Thymus (tissue), 11 donors: ENCODE measurements at regions not wholly inside any gene's neighbourhood (a gene's known extent, or its start where the extent isn't known, plus 50 kb on each side); places are given as distances from the start of the nearest gene placed in this dataset.
A peak's percentile ranks its signal among the peaks of the same experiment; 100 is the strongest.

ENCODE experiments used
- DNase-seq, 9 donors: peaks; one replicate each; pipeline ENCODE4 v3.0.0-alpha.2; 2013; ENCODE audit warnings: low spot score in 9 of 9, low read depth in 6 of 9, missing footprints in 1 of 9
- H3K27ac ChIP-seq, 2 donors: one replicate each; pipeline ENCODE4 v1.5.1; 2013; ENCODE audit warnings: control low read depth in 1 of 2, low read depth in 1 of 2, low read length in 1 of 2, mild to moderate bottlenecking in 1 of 2, moderate library complexity in 1 of 2
- H3K27me3 ChIP-seq, 2 donors: one replicate each; pipeline ENCODE4 v1.5.1; 2013; ENCODE audit warnings: low read length in 1 of 2; ENCODE audit not compliant: control insufficient read depth in 2 of 2, insufficient read depth in 1 of 2
- H3K36me3 ChIP-seq, 2 donors: one replicate each; pipeline ENCODE4 v1.5.1; 2013; ENCODE audit warnings: low read length in 1 of 2, mild to moderate bottlenecking in 1 of 2, moderate library complexity in 1 of 2; ENCODE audit not compliant: control insufficient read depth in 2 of 2, insufficient read depth in 2 of 2
- H3K4me1 ChIP-seq, 2 donors: one replicate each; pipeline ENCODE4 v1.5.1; 2013; ENCODE audit warnings: low read length in 2 of 2; ENCODE audit not compliant: control insufficient read depth in 2 of 2, insufficient read depth in 2 of 2
- H3K4me3 ChIP-seq, 2 donors: one replicate each; pipeline ENCODE4 v1.5.1; 2013; ENCODE audit warnings: low read length in 2 of 2, control low read depth in 1 of 2, mild to moderate bottlenecking in 1 of 2
- H3K9me3 ChIP-seq, 2 donors: one replicate each; pipeline ENCODE4 v1.5.1; 2013; ENCODE audit warnings: low read length in 1 of 2, mild to moderate bottlenecking in 1 of 2; ENCODE audit not compliant: control insufficient read depth in 2 of 2, insufficient read depth in 1 of 2
- WGBS: extraction: QIAGEN DNeasy Blood & Tissue Kit; methylation state at CpG from one replicate; pipeline ENCODE4 v1.1.7; 2013; 5-methylcytosine and 5-hydroxymethylcytosine counted together
- donor health status: healthy.

GRCh38 chr1:34693081-34693480, 61.8 kb upstream of the GJB5 start:
- Histone ChIP-seq H3K36me3 (no peaks in the 10 kb centered on the region), H3K27ac (no peak overlapping the region), H3K9me3 (peaks cover 0 to 1% of the 10 kb centered on the region in 2 donors), H3K4me3 (no peak overlapping the region), H3K4me1 (no peaks in the 10 kb centered on the region), H3K27me3 (no peaks in the 10 kb centered on the region)
- WGBS: 96% methylated on average over 2 of the region's 2 CpGs
- no peak for DNase-seq

GRCh38 chr1:34694383-34694782, 60.5 kb upstream of the GJB5 start:
- Histone ChIP-seq H3K9me3 (peaks cover 0 to 1% of the 10 kb centered on the region in 2 donors), H3K27ac (no peak overlapping the region), H3K4me1 (no peaks in the 10 kb centered on the region), H3K36me3 (no peaks in the 10 kb centered on the region), H3K4me3 (no peak overlapping the region), H3K27me3 (no peaks in the 10 kb centered on the region)
- 93% methylated on average over 3 of the region's 3 CpGs for WGBS
- DNase-seq: no peak

DNA sequence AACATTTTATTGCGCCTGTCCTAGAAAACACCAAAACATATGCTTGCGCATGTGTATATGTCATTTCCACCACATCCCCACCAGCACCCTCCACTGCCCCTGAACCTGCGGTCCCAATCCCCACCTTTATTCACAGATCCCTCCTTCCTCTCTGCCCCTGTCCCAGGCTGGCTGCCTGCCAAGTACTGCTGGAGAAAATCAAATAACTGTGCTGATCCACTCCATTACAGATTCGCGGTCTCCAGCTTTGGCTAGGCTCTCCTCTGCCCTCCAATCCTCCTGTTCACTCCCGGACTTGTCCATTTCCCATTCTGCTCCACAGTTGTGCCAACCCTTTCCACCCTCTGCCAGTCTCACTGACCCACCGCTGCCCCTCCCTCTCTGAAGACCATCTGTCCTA, 59.3 kb upstream of the GJB5 start:
- Histone ChIP-seq H3K4me3 (no peak overlapping the region), H3K9me3 (peaks cover 0 to 1% of the 10 kb centered on the region in 2 donors), H3K36me3 (no peaks in the 10 kb centered on the region), H3K27ac (no peak overlapping the region), H3K4me1 (no peaks in the 10 kb centered on the region), H3K27me3 (no peaks in the 10 kb centered on the region)
- DNase-seq: no peak
- 95% methylated on average over 7 of the region's 7 CpGs for WGBS

GRCh38 chr1:34696230-34696629, 58.6 kb upstream of the GJB5 start:
- no peak overlapping the region for H3K4me3 ChIP-seq
- H3K27me3 ChIP-seq: no peaks in the 10 kb centered on the region
- no peak overlapping the region for H3K27ac ChIP-seq
- peaks cover 0 to 1% of the 10 kb centered on the region in 2 donors for H3K9me3 ChIP-seq
- H3K36me3 ChIP-seq: no peaks in the 10 kb centered on the region
- no peaks in the 10 kb centered on the region for H3K4me1 ChIP-seq
- 96% methylated on average over 2 of the region's 2 CpGs for WGBS
- no peak for DNase-seq

- 74% methylated on average over 5 of the region's 5 CpGs for WGBS
- no peak for DNase-seq
- H3K27ac ChIP-seq: no peak overlapping the region
- no peaks in the 10 kb centered on the region for H3K36me3 ChIP-seq
- H3K9me3 ChIP-seq: peaks cover 0 to 1% of the 10 kb centered on the region in 2 donors
- no peaks in the 10 kb centered on the region for H3K4me1 ChIP-seq
- H3K27me3 ChIP-seq: no peaks in the 10 kb centered on the region
- H3K4me3 ChIP-seq: no peak overlapping the region
Observed at GRCh38 chr1:34696981-34697380, 57.9 kb upstream of the GJB5 start.

DNA sequence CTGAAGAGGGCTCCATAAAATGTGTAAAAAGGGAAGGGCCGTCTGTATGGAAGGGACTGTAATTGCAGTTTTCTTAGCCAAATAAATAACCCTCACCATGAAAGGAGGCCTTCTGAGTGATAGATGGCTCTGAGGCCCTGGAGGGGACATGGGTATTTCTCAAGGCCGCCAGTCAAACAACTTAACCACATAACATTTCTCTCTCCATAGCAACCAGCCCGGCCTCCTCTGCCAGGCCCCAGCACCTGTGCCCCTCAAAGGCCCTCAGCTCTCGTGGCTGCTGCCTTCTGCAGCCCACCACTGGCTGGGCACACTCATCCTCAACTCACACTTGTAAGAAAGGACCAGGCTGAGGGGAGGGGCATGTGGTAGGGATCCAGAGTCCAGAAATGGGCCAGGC, 57.0 kb upstream of the GJB5 start:
- no peak overlapping the region for H3K27ac ChIP-seq
- no peaks in the 10 kb centered on the region for H3K27me3 ChIP-seq
- H3K4me3 ChIP-seq: no peak overlapping the region
- no peaks in the 10 kb centered on the region for H3K4me1 ChIP-seq
- 42% methylated on average over 4 of the region's 4 CpGs for WGBS
- H3K36me3 ChIP-seq: no peaks in the 10 kb centered on the region
- peak in 1 of 9 donors; percentile 9 for DNase-seq
- peaks cover 0 to 1% of the 10 kb centered on the region in 2 donors for H3K9me3 ChIP-seq

GRCh38 chr1:34701326-34702060, 53.4 kb upstream of the GJB5 start:
- no peak for DNase-seq
- H3K9me3 ChIP-seq: no peaks in the 10 kb centered on the region
- H3K27ac ChIP-seq: no peak overlapping the region
- H3K4me3 ChIP-seq: no peak overlapping the region
- H3K4me1 ChIP-seq: no peaks in the 10 kb centered on the region
- 90% methylated on average over 5 of the region's 5 CpGs for WGBS
- no peaks in the 10 kb centered on the region for H3K36me3 ChIP-seq
- H3K27me3 ChIP-seq: no peaks in the 10 kb centered on the region
